ENCODE measurements at regions not wholly inside any gene's neighbourhood (a gene's known extent, or its start where the extent isn't known, plus 50 kb on each side); places are given as distances from the start of the nearest gene placed in this dataset.
"Not testable (repeated sequence)": the region's sequence is repeated elsewhere in the genome, so short reads cannot be mapped to it uniquely, and the experiment has no call there.

GRCh38 chr5:83850412-83850811 is 129.8 kb upstream of the HAPLN1 start:
- not testable (repeated sequence) for TF ChIP-seq CTCF (IDR thresholded peaks at IDR 0.05); EZH2 (IDR thresholded peaks at IDR 0.05; ENCODE audit: borderline replicate concordance, insufficient read depth, low read depth, low read length, poor library complexity, severe bottlenecking)

Measured in B cell (primary cell).